Smooth muscle cell (in vitro differentiated cells): ENCODE measurements at regions not wholly inside any gene's neighbourhood (a gene's known extent, or its start where the extent isn't known, plus 50 kb on each side); places are given as distances from the start of the nearest gene placed in this dataset.
"Not testable (repeated sequence)": the region's sequence is repeated elsewhere in the genome, so short reads cannot be mapped to it uniquely, and the experiment has no call there.

Experiments
- DNase-seq: peaks from one replicate; lab custom pipeline; 2025; ENCODE audit not compliant: unreplicated experiment; lab: John Stamatoyannopoulos, UW
- H2AFZ ChIP-seq: fragments of 200-600 bp; sonication (generic); 2 replicates; pipeline ENCODE4 v1.6.0; 2016; ENCODE audit warnings: antibody characterized with exemption, low read depth, mild to moderate bottlenecking
- H3F3A ChIP-seq: fragments of 200-600 bp; sonication (generic); 2 replicates; pipeline ENCODE4 v1.6.0; 2017; ENCODE audit warnings: antibody characterized with exemption, low read depth
- H3K27ac ChIP-seq: fragments of 200-600 bp; sonication (generic); 2 replicates; pipeline ENCODE4 v1.5.1; 2016; ENCODE audit warnings: low read depth, mild to moderate bottlenecking
- H3K27me3 ChIP-seq: fragments of 200-600 bp; sonication (generic); 2 replicates; pipeline ENCODE4 v1.6.1; 2016; ENCODE audit warnings: low read depth, mild to moderate bottlenecking
- H3K36me3 ChIP-seq: fragments of 200-600 bp; sonication (generic); 2 replicates; pipeline ENCODE4 v1.5.1; 2016; ENCODE audit warnings: low read depth
- H3K4me1 ChIP-seq: fragments of 200-600 bp; sonication (generic); 2 replicates; pipeline ENCODE4 v1.5.1; 2016; ENCODE audit warnings: low read depth
- H3K4me2 ChIP-seq: fragments of 200-600 bp; sonication (generic); 2 replicates; pipeline ENCODE4 v1.6.0; 2016; ENCODE audit warnings: mild to moderate bottlenecking
- H3K4me3 ChIP-seq: fragments of 200-600 bp; sonication (generic); 2 replicates; pipeline ENCODE4 v1.5.1; 2016; ENCODE audit warnings: mild to moderate bottlenecking
- H3K79me2 ChIP-seq: fragments of 200-600 bp; sonication (generic); 2 replicates; pipeline ENCODE4 v1.6.0; 2016; ENCODE audit warnings: low read depth, mild to moderate bottlenecking
- H3K9ac ChIP-seq: fragments of 200-600 bp; sonication (generic); 2 replicates; pipeline ENCODE4 v1.6.0; 2016; ENCODE audit warnings: low read depth
- H3K9me3 ChIP-seq: fragments of 200-600 bp; sonication (generic); replicated peaks from 2 replicates; pipeline ENCODE4 v1.5.1; 2016; ENCODE audit warnings: low read depth
- H4K20me1 ChIP-seq: fragments of 200-600 bp; sonication (generic); 2 replicates; pipeline ENCODE4 v1.6.0; 2016; ENCODE audit warnings: low read depth
- CTCF ChIP-seq: fragments of 200-600 bp; sonication (generic); IDR thresholded peaks from 2 replicates; pipeline ENCODE4 v1.5.1; 2017; ENCODE audit warnings: borderline replicate concordance, mild to moderate bottlenecking, antibody characterized with exemption; ENCODE audit not compliant: insufficient read depth, poor library complexity, severe bottlenecking
- WGBS: methylation state at CpG from one replicate; pipeline ENCODE4 v1.1.7; 2016; ENCODE audit warnings: low lambda C conversion rate; 5-methylcytosine and 5-hydroxymethylcytosine counted together

- Histone ChIP-seq H3K9ac (no peak overlapping the region), H3K27ac (no peak overlapping the region), H3K4me3 (no peak overlapping the region), H4K20me1 (no peaks in the 10 kb centered on the region), H2AFZ (no peak overlapping the region), H3K36me3 (no peaks in the 10 kb centered on the region), H3K4me1 (no peaks in the 10 kb centered on the region), H3K9me3 (no peaks in the 10 kb centered on the region), H3K27me3 (no peaks in the 10 kb centered on the region), H3F3A (no peaks in the 10 kb centered on the region), H3K79me2 (no peaks in the 10 kb centered on the region), H3K4me2 (no peak overlapping the region)
- DNase-seq = no peak
- TF ChIP-seq CTCF = no peak
- WGBS = 85% methylated on average over 3 of the region's 3 CpGs
Observed at GRCh38 chr7:49645296-49645695, 128.1 kb upstream of the VWC2 start.

GRCh38 chr7:49660170-49660783 lies 113.2 kb upstream of the VWC2 start:
- no peak overlapping the region for H3K4me3 ChIP-seq
- no peaks in the 10 kb centered on the region for H3K9me3 ChIP-seq
- no peak overlapping the region for H3K4me2 ChIP-seq
- 80% methylated on average over 3 of the region's 3 CpGs for WGBS
- H3K79me2 ChIP-seq = no peaks in the 10 kb centered on the region
- no peaks in the 10 kb centered on the region for H3K36me3 ChIP-seq
- H3F3A ChIP-seq = no peaks in the 10 kb centered on the region
- no peak for DNase-seq
- TF ChIP-seq CTCF = no peak
- H3K4me1 ChIP-seq = no peaks in the 10 kb centered on the region
- no peaks in the 10 kb centered on the region for H3K27me3 ChIP-seq
- no peaks in the 10 kb centered on the region for H4K20me1 ChIP-seq
- no peak overlapping the region for H2AFZ ChIP-seq
- no peak overlapping the region for H3K27ac ChIP-seq
- H3K9ac ChIP-seq = no peak overlapping the region

- Histone ChIP-seq H3K4me1 (no peaks in the 10 kb centered on the region), H3K4me2 (no peak overlapping the region), H3K36me3 (no peaks in the 10 kb centered on the region), H3K4me3 (no peak overlapping the region), H2AFZ (no peak overlapping the region), H3K9ac (no peak overlapping the region), H3K27ac (no peak overlapping the region), H4K20me1 (no peaks in the 10 kb centered on the region), H3K27me3 (no peaks in the 10 kb centered on the region), H3K9me3 (no peaks in the 10 kb centered on the region), H3K79me2 (no peaks in the 10 kb centered on the region), H3F3A (no peaks in the 10 kb centered on the region)
- WGBS = 91% methylated on average over 14 of the region's 14 CpGs
- no peak for DNase-seq
- TF ChIP-seq CTCF = no peak
Observed at GRCh38 chr7:49660976-49661375, 112.5 kb upstream of the VWC2 start.

GRCh38 chr7:49665963-49666362 lies 107.5 kb upstream of the VWC2 start:
- not testable (repeated sequence) for H3K36me3 ChIP-seq, H3K9ac ChIP-seq, DNase-seq, H3K9me3 ChIP-seq, H2AFZ ChIP-seq, H3K4me3 ChIP-seq, H3K27me3 ChIP-seq, H3K4me1 ChIP-seq, H3K79me2 ChIP-seq, H3K27ac ChIP-seq, H3F3A ChIP-seq, H3K4me2 ChIP-seq, H4K20me1 ChIP-seq
- 56% methylated on average over 10 of the region's 10 CpGs for WGBS
